UCSD-AML1 (cell line): ENCODE measurements at regions not wholly inside any gene's neighbourhood (a gene's known extent, or its start where the extent isn't known, plus 50 kb on each side); places are given as distances from the start of the nearest gene placed in this dataset.

Experiments used
- DNase-seq: peaks from one replicate; lab custom pipeline; 2025; ENCODE audit not compliant: unreplicated experiment; lab: John Stamatoyannopoulos, UW

DNA sequence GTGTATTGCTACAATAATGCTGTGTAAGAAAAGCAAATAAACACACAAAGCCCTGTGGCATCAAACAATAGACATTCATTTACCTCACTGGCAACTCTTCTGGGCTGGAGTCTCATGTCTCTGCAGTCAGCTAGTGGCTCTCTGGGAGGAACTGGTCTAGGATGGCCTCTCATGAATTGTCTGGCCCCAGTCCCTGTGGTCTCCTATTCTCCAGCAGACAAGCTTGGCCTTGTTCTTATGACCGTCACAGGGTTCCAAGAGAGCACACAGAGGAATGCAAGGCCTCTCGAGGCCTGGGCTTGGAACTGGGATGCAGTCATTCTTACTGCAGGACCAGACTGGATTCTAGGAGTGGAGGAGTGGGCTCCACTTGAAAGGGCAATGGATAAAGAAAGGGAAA lies 141.2 kb upstream of the NTM start:
- DNase-seq = no peak

DNA sequence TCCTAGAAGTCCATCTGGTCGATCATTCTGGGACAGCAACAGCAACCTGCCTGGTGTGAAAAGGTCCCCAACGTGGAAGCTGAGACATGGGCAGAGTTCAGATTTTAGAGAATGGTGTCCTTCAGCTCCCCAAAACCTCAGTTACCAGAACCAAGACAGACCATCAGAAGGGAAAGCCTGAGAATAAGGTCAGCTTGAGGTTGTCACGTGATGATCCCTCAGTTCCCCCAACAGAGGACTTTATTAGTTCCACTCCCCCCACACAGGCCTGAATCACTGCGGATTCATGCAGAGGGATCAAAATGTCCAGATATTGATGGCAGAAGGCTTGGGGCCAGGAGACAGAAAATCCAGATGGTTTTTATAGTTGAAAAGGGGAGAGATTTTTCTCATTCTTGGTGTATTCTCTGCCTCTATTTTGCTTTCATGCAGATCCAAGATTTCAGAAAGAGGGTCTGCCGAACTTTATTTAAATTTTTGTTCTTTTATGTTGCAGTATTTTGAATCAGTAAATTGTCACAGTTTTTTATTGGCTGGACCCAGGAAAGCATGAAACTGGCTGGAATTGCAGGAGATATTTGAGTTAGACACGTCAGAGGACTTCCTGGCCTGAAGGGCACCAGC lies 139.0 kb upstream of the NTM start:
- no peak for DNase-seq

DNA sequence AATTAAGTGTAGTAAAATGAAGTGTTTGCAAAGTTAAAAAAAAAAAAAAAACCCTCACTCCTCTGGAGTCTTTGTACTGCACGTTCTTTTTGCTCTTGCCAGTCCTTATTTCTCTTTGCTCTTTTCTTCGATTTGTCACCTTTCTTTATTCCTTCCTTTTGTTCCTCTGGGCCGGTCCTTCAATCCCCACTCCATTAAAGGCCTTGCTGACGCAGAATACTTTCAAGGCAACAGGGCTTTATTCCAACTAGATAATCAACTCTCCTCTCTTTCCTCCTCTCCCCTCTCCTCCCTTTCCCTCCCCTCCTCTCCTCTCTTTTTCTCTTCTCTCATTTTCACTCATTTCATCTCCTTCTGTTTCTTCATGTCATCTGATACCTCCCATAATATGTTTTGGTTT lies 138.2 kb upstream of the NTM start:
- no peak for DNase-seq

DNA sequence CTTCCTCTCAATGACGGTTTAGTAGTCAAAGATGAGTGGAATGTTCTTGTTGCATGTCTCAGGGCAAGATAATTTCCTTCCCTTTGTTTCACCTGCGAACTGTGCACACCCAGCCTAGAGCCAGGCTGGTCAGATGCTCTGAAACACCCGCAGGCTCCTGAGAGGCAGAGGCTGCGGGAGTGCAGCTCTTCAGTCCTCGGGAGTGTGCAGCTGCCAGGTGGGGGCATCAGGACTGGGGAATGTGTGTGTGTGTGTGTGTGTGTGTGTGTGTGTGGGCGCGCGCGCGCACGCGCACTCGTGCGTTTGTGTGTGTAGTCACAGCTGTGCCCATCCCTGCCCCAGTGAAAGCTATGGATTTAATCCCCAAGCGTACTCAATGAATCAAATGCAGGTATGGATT lies 136.2 kb upstream of the NTM start:
- DNase-seq = no peak

DNA sequence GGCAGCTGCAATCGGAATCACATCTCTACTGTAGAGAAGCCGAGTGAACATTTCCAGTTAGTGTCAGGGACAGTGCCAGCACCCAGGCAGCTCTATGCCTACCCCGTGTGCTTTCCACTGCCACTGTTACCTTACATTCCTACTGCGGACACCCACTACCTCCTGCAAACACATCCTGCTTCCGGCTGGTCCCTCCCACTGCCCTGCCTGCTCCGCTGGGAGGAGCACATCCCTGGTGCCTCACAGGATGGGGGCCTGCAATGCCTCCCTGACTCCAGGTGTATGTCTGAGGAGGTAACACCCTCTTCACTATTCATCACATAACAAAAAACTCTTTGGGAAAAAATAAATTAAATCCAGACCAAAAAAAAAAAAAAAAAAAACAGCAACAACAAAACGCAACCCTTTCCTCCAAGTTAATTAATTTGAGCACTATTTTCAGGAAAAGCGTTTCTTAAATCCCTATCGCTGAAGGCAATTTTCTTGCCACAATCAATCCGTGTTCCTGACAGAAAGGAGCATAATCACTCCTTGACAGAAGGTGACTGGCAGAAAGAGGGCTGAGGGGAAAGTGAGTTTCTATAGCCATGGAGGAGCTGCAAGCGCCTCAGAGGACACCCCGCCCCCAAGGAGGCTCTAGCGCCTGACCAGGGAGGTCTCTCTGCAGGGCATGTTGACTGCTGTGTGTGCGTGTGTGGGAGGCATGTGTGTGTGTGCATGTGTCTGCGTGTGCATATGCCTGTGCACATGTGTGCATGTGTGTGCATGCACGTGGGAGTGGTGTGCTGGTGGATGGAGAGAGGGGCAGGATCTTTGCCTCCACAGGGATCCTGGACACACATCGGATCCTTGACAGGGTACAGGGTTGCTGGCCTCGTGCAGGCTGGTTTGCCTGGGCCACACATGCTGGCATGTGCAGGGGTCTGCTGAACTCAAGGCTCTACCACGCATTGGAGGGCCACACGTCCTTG lies 134.8 kb upstream of the NTM start:
- no peak for DNase-seq

DNA sequence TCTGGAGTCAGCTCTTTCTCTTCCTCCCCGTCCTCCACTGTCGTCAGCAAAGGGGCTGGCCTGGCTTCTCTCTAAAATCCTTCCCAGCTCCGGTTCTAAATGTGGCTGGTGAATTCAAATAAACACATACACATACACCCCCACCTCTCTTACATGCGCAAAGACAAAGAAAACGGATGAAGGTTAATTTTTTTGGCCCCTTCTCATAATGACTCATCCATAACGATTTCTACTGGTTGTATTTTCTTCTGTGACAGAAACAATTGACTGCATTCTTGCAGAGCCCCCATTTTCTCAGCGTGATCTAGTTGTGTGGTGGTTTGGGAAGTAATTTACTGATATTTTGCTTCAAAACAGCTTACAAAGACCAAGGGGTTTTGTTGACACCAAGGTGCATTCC lies 130.0 kb upstream of the NTM start:
- DNase-seq = no peak

DNA sequence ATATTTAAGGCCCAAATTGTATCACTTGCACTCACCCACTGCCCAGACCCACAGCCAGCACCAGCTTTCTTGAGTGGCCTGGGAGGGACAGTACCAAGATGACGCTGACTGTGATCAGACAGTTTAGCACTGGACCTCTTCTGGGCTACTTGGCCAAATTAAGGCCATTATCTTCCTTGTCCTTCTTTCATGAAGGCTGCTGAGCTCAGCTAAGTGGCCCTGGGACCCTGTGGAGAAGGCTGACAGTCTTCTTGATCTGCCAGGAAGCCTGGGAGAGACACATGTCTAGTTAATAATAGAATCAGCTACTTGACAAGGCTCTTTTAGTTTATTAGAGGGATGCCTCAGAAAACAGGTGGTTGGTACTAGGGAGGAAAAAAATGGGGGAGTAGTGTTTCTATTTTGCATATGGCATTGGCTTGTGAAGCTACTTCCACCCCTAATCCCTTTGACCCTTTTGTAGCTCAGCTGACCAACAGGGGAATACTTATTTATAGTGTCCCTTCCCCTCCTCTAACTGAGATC lies 127.9 kb upstream of the NTM start:
- no peak for DNase-seq

DNA sequence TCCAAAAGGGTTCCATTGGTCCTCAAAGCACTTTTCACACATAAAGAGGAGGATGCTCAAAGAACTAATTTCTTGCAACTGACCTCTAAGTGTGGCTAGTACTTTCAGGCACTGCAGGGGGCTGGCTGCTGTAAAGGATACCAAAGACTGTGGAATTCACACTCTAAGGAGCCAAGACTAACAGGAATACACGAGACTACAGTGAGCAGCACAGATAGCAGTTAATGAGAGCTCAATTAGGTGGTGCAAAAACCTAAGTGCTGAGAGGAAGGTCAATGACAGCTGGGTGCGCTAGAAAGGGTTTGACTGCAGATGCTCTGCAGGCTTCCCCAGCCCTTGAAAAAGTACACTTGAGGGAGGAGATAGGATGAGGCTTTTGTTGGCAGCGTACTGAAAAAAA lies 124.3 kb upstream of the NTM start:
- no peak for DNase-seq

DNA sequence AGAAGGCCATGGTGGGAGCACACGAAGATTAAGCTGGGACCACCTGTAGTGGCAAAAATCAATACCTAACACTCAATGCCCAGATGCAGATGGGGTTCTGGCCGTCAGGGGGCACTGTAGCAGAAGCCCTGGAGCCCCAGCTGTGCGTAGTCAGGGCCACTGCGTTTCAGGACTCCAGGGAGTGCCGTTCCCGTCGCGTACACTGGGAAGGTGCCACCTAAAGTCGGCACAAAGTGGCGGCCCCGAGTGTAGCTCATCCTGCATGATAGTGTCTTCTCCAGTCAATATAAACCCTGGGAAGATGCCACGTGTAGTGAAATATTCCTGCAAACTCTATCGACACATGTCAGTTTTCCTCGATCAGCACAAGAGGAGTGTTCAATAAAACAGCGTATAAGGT lies 123.8 kb upstream of the NTM start:
- DNase-seq = peak; percentile 12

DNA sequence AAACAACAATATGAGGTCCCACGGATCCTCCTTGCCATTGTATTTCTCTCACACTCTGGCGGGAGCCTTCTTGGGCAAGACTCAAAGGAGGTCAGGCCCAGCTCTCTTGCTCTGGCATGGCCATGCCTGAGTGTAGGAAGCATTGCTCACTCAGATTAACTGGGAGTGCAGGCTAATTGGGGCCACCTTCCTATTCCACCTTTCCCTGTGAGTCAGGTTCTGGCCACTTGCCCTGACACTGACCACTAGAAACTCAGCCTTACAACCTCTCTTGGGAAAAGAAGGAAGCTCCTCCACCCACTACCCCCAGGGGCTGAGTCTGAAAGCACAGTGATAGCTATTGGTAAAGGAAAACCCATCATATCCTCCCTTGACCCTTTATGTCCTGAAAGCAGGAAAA lies 121.8 kb upstream of the NTM start:
- DNase-seq = no peak

DNA sequence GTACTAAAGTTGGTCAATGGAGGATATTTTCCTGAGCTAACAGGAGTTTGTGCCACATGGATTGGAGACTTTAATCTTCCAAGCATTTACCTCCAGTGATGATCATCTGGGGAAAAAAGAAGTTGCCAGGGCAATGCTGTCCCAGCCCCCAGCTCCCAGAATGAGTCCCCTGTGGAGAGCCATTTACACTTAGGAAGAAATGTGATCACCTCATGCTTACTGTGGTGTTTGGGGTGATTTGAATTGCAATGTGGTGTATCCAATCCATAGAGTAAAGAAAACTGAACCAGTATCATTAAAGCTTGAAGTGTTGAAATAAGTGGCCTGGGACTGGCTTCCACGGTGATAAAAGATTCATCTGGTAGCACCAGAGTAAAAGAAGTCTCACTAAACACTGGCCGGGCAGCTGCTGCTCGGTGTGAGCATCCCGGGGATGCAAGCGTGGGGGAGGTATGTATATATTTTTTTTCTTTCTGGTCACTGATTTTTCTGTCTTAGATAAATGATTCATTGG lies 117.2 kb upstream of the NTM start:
- no peak for DNase-seq

DNA sequence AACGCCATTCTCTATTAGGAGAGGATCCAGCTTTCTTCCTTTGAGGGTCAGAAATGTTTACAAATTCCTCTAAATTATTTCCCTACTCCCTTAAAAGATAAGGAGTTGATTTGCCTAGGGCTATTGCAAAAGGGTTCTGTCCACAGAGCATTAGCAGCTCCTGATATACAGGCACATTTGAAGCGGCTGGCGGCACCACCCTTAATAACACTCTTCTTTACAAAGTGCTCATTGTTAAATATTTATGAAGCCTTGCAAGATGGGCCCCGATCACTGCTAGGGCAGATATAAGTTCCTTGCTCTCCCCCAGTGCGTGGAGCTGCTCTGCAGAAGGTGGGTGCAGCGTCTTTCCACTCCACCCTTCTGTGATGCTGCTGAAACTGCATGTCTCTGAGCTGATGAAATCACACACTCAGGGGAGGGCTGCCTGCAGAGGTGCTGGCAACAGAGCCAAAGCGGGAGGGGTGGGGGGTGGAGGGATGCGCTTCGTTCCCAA lies 116.7 kb upstream of the NTM start:
- DNase-seq = no peak

DNA sequence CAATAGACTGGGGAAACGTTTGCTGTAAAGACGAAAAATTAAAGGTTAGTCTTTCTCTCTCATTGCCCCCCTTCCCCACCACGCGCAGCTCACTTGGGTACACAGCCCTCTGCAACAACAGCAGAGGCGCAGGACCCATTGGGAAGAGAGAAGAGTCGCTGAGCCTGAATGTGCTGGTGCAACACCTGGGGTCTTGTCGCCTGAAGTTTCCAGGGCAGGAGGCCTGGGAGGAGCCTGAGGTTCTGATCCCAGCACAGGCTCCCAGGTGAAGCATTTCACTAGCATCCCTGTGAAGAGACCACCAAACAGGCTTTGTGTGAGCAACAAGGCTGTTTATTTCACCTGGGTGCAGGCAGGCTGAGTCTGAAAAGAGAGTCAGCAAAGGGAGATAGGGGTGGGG lies 116.2 kb upstream of the NTM start:
- DNase-seq = no peak

DNA sequence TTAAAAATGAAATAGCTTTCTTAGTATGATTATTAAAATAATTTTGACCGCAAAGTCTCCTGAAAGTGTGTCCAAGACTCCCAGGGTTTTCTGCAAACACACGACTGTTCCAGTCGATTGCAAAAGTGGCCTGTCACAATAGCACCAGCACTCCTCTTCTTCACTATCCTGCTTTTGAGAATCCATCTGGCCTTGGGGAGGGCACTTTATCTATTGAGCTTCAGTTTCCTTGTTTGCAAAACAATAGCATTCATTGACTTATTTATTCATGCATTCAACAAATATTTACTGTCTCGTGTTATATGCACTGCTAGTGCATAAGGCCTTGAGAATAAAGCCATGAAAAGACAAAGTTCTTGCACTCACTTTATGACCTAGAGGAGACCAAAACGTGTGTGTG lies 96.2 kb upstream of the NTM start:
- no peak for DNase-seq

DNA sequence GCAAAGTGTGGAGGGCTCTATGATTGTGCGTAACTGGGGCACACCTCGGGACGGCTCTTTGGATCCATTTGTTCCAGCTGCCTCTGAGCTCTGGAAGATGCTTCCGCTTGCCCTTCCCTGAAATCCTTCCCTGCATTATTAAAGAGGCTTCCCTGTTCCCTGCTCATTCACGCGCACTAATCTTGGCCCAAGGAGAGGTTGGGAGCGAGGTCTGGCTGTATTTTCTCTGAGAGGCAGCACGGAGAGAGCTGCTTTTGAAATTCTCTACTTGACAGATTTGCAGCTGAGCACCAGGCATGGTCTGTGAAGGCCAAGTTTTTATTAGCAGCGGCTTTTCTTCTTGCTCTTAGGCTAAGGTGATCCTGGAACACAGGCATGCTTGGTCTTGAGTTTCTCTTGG lies 94.8 kb upstream of the NTM start:
- DNase-seq = no peak

DNA sequence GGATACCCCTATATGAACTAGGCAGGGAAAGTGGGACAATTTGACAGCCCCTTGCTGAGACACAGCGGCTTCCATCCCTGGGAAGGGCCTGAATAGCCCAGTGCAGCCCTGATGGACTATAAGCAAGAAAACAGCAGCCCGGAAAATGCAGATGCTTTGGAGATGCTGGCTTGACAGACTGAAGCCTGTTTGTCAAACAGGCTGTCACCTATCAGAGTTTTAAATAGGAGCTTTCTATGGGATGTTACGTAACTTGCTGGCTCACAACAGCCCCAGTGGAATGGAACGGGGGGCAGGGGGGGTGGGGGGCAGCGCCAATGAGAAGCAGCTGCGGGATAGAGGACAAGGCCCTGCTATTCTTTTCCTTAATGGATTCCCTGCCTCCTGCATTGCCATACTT lies 91.9 kb upstream of the NTM start:
- no peak for DNase-seq

DNA sequence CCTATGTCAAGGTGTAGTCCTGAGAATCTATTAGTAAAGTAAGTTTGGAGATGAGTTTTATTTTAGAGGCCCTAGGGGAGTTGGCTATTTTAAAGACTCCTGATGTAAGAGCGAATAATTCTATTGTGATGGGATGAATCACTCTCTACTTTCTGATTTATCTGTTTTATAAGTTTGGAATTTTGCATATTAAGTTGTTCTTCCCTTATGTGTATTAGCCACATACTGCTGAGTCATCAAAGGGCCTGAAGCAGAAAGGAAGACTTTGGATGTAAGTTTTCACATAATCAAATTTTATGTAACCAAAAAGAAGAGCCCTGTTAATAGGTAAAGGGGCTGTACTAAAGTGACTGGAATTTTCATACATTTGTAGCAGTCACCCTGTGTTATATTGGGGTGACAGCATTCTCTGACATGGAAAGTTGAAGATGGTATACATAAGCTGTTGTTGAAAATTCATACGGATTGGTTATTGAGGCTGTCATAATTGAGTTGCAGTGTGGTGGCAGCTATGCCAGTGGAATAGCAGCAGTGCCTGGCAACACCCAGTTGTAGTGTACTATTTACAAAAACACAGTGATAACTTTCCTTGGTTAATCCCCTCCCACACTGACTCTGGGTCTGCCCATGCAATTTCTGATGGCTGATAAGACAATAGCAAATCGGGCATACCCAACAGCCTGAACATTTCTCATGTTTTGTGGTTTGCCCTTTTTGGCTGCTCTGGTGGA lies 90.6 kb upstream of the NTM start:
- no peak for DNase-seq

DNA sequence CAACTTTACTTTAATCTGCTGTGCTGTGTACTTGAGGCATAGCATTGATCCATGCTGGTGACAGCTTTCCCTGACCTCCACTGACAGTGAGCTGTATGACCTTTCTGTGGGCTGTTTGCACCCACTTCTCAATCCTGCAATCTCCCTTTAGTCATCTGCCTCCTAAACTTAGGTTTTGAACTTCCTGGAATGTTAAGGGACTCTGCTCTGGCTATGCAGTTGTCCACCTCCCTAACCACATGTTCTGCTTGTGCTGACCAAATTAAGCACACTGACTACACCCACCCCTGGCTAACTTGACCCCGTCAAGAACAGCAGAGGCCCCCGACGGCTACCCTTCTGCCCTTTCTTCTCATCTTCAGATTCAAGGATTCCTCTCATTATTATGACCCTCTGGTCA lies 89.1 kb upstream of the NTM start:
- no peak for DNase-seq

DNA sequence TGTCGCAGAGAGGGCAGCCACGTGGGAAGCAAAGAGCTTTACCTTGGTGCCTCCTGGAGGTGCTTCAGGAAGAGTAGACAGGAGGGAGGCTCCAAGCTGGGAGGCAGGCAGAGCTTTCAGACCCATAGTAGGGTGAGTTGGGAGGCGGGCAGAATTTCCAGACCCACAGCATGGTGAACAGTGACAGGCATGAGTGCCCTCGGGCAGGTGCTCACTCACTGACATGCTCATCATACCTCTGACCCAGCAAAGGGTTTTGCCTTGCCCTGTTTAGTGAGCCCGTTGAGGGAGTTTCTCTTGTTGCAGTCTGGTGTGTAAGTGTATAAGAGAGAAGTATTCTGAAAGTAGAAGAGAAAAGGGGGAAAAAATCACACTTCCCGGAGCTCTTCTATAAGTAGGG lies 86.4 kb upstream of the NTM start:
- no peak for DNase-seq

DNA sequence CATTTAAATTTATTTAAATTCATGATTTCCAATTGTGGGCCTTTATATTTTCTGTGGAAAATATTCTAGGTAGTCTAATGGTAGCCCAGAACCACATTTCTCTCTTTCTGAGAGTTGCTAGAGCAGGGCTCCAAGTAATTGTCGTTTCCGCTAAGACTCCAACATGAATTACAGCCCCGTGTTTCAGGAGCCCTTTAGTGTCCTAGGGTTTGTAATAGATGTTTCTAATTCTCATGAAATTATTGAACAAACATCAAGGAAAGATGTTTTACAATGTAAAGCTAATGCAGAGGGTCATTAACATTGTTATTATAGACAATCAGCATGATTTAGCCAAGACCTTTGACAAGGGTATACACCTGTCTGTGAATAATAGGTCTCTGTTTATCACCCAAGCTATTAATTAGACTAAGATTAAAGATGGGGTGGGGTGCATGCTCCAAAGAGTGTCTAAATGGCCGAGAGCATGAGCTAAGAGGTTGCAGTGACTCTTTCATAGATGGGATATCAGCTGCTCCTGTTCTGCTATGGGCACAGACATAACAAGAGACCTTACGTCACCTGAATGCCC lies 81.8 kb upstream of the NTM start:
- no peak for DNase-seq

DNA sequence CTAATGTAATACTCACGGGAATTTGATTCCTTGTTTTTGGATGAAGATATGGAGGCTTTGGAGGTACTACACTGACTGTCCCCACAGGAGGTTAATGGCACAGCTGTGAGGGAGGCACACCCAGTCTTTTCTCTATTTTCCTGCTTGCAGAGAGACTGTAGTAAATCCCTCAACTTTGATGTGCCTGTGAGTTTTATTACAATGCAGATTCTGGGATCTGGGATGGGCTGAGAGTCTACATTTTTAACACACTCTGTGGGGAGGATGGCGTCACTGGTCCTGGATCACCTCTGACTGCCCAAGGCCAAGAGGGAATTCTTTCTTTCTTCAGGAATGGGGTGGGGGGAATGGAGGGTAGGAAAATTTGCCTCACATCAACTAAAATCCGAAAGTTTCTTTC lies 80.2 kb upstream of the NTM start:
- DNase-seq = no peak
